Peyer's patch (tissue), 4 donors: ENCODE measurements at regions not wholly inside any gene's neighbourhood (a gene's known extent, or its start where the extent isn't known, plus 50 kb on each side); places are given as distances from the start of the nearest gene placed in this dataset.

Source experiments
- CTCF ChIP-seq, 6 experiments: fragments of 450-650 bp in 4 of 6; fragments of 200-600 bp in 2 of 6; sonication (generic) in 1 of 6; IDR thresholded peaks; one replicate each; pipeline ENCODE4 v1.5.1; 2017 to 2019; ENCODE audit warnings: antibody characterized with exemption in 6 of 6, mild to moderate bottlenecking in 3 of 6, moderate library complexity in 1 of 6
- POLR2A ChIP-seq, 2 donors: fragments of 450-650 bp; IDR thresholded peaks; one replicate each; pipeline ENCODE4 v1.5.1; 2017; ENCODE audit warnings: antibody characterized with exemption in 2 of 2, mild to moderate bottlenecking in 2 of 2, moderate library complexity in 2 of 2

- TF ChIP-seq POLR2A (IDR thresholded peaks at IDR 0.05) (no peak), CTCF (IDR thresholded peaks at IDR 0.05) (no peak)
Measured at GRCh38 chr5:58077966-58078365, 381.9 kb downstream of the PLK2 start.
